Chondrocyte (in vitro differentiated cells): ENCODE measurements at regions not wholly inside any gene's neighbourhood (a gene's known extent, or its start where the extent isn't known, plus 50 kb on each side); places are given as distances from the start of the nearest gene placed in this dataset.

Experiments
- DNase-seq: peaks from one replicate; pipeline ENCODE4 v3.0.0; 2021; ENCODE audit warnings: mixed read lengths, low spot score
- H3K27ac Mint-ChIP-seq: one replicate; pipeline ENCODE4 v1.8.0; 2021; ENCODE audit warnings: mild to moderate bottlenecking, moderate library complexity, mixed read lengths; ENCODE audit not compliant: unreplicated experiment
- H3K27me3 Mint-ChIP-seq: 2 replicates; pipeline ENCODE4 v1.8.0; 2021; ENCODE audit warnings: low read depth, mixed read lengths
- H3K36me3 Mint-ChIP-seq: 2 replicates; pipeline ENCODE4 v1.8.0; 2021; ENCODE audit warnings: low read depth, mixed read lengths
- H3K4me1 Mint-ChIP-seq: 2 replicates; pipeline ENCODE4 v1.8.0; 2021; ENCODE audit warnings: low read depth, mild to moderate bottlenecking, mixed read lengths
- H3K4me3 Mint-ChIP-seq: one replicate; pipeline ENCODE4 v1.8.0; 2021; ENCODE audit warnings: mild to moderate bottlenecking, moderate library complexity, mixed read lengths; ENCODE audit not compliant: unreplicated experiment
- H3K9me3 Mint-ChIP-seq: 2 replicates; pipeline ENCODE4 v1.8.0; 2021; ENCODE audit warnings: low read depth, mixed read lengths
- CTCF ChIP-seq: fragments of 200-600 bp; sonication (generic); IDR thresholded peaks from 2 replicates; pipeline ENCODE4 v1.5.0; 2021; ENCODE audit warnings: antibody characterized with exemption, mild to moderate bottlenecking, moderate library complexity

GRCh38 chr17:71528210-71528609 is 592.6 kb upstream of the SOX9 start:
- peaks cover 2% of the 10 kb centered on the region for H3K27me3 Mint-ChIP-seq
- no peak for TF ChIP-seq CTCF
- H3K4me3 Mint-ChIP-seq, result no peak overlapping the region
- no peaks in the 10 kb centered on the region for H3K4me1 Mint-ChIP-seq
- no peaks in the 10 kb centered on the region for H3K36me3 Mint-ChIP-seq
- H3K9me3 Mint-ChIP-seq, result peaks cover 5% of the 10 kb centered on the region
- no peak for DNase-seq
- H3K27ac Mint-ChIP-seq, result no peak overlapping the region

- no peaks in the 10 kb centered on the region for H3K9me3 Mint-ChIP-seq
- no peaks in the 10 kb centered on the region for H3K36me3 Mint-ChIP-seq
- no peak for TF ChIP-seq CTCF
- DNase-seq, result no peak
- no peak overlapping the region for H3K4me3 Mint-ChIP-seq
- no peak overlapping the region for H3K27ac Mint-ChIP-seq
- no peaks in the 10 kb centered on the region for H3K4me1 Mint-ChIP-seq
- peaks cover 2% of the 10 kb centered on the region for H3K27me3 Mint-ChIP-seq
Observed at GRCh38 chr17:71530248-71530647, 590.6 kb upstream of the SOX9 start.

GRCh38 chr17:71535321-71535720 is 585.5 kb upstream of the SOX9 start:
- H3K36me3 Mint-ChIP-seq, result no peaks in the 10 kb centered on the region
- no peaks in the 10 kb centered on the region for H3K9me3 Mint-ChIP-seq
- no peak overlapping the region for H3K27ac Mint-ChIP-seq
- no peak for TF ChIP-seq CTCF
- no peak for DNase-seq
- no peaks in the 10 kb centered on the region for H3K4me1 Mint-ChIP-seq
- H3K27me3 Mint-ChIP-seq, result no peaks in the 10 kb centered on the region
- no peak overlapping the region for H3K4me3 Mint-ChIP-seq

- H3K27ac Mint-ChIP-seq, result peak overlapping the region; percentile 25
- no peaks in the 10 kb centered on the region for H3K36me3 Mint-ChIP-seq
- no peak for TF ChIP-seq CTCF
- no peak overlapping the region for H3K4me3 Mint-ChIP-seq
- H3K4me1 Mint-ChIP-seq, result peaks cover 25% of the 10 kb centered on the region
- no peaks in the 10 kb centered on the region for H3K27me3 Mint-ChIP-seq
- DNase-seq, result no peak
- H3K9me3 Mint-ChIP-seq, result no peaks in the 10 kb centered on the region
Observed at GRCh38 chr17:71546419-71546818, 574.4 kb upstream of the SOX9 start.

- H3K4me3 Mint-ChIP-seq, result no peak overlapping the region
- TF ChIP-seq CTCF, result no peak
- H3K4me1 Mint-ChIP-seq, result peaks cover 25% of the 10 kb centered on the region
- DNase-seq, result no peak
- no peak overlapping the region for H3K27ac Mint-ChIP-seq
- no peaks in the 10 kb centered on the region for H3K27me3 Mint-ChIP-seq
- no peaks in the 10 kb centered on the region for H3K36me3 Mint-ChIP-seq
- no peaks in the 10 kb centered on the region for H3K9me3 Mint-ChIP-seq
Observed at GRCh38 chr17:71547904-71548303, 572.9 kb upstream of the SOX9 start.
